ENCODE measurements at regions not wholly inside any gene's neighbourhood (a gene's known extent, or its start where the extent isn't known, plus 50 kb on each side); places are given as distances from the start of the nearest gene placed in this dataset.

- Mint-ChIP-seq H3K4me1 (no peaks in the 10 kb centered on the region), H3K27ac (no peak overlapping the region), H3K4me3 (no peak overlapping the region), H3K9me3 (ENCODE audit: insufficient read depth) (no peaks in the 10 kb centered on the region), H3K27me3 (no peaks in the 10 kb centered on the region)
- Histone ChIP-seq H3K4me1 (ENCODE audit: control insufficient read depth in 2 of 2, insufficient read depth in 2 of 2, low read length in 2 of 2) (no peaks in the 10 kb centered on the region), H3K9ac (ENCODE audit: low read length) (no peak overlapping the region), H3K27me3 (replicated peaks in 1 of 4; ENCODE audit: control extremely low read depth in 1 of 4, control insufficient read depth in 3 of 4, insufficient read depth in 4 of 4, low read length in 3 of 4) (no peaks in the 10 kb centered on the region), H3K27ac (ENCODE audit: low read length in 2 of 2) (no peak overlapping the region), H3K36me3 (replicated peaks in 1 of 2; ENCODE audit: control extremely low read depth in 1 of 2, control insufficient read depth in 1 of 2, extremely low read depth in 1 of 2, insufficient read depth in 2 of 2, low read length in 1 of 2) (no peaks in the 10 kb centered on the region), H4K20me1 (ENCODE audit: control insufficient read depth, insufficient read depth, low read length, poor library complexity, severe bottlenecking) (no peaks in the 10 kb centered on the region), H3K9me3 (ENCODE audit: control extremely low read depth in 1 of 3, control insufficient read depth in 2 of 3, insufficient read depth in 1 of 3, low read length in 2 of 3) (no peaks in the 10 kb centered on the region), H3K79me2 (ENCODE audit: control insufficient read depth, insufficient read depth, low read length) (no peaks in the 10 kb centered on the region), H3K4me3 (ENCODE audit: control extremely low read depth in 1 of 5, extremely low read depth in 1 of 5, insufficient read depth in 1 of 5, low read depth in 2 of 5, low read length in 4 of 5) (no peak overlapping the region), H3K4me2 (replicated peaks; ENCODE audit: low read depth, low read length, poor library complexity, severe bottlenecking) (no peak overlapping the region), H2AFZ (ENCODE audit: insufficient read depth, low read depth, low read length, poor library complexity, severe bottlenecking) (no peak overlapping the region)
- CTCF ChIA-PET, result no interaction called here
- TF ChIP-seq EZH2 (IDR thresholded peaks at IDR 0.05; ENCODE audit: borderline replicate concordance, insufficient read depth, low read depth, low read length, poor library complexity, severe bottlenecking) (no peak), CTCF (IDR thresholded peaks at IDR 0.05) (no peak)
- ATAC-seq (ENCODE audit: low read depth), result no peak
- POLR2A ChIA-PET, result no interaction called here
- DNase-seq, result no peak
- intact Hi-C loops (cut with micrococcal nuclease), result no loop called here
- no CpG with 5 or more reads among the region's 3 CpGs for WGBS (ENCODE audit: insufficient coverage)
These were observed 80.9 kb upstream of the GALNT5 start for GRCh38 chr2:157176602-157177001.

DNA sequence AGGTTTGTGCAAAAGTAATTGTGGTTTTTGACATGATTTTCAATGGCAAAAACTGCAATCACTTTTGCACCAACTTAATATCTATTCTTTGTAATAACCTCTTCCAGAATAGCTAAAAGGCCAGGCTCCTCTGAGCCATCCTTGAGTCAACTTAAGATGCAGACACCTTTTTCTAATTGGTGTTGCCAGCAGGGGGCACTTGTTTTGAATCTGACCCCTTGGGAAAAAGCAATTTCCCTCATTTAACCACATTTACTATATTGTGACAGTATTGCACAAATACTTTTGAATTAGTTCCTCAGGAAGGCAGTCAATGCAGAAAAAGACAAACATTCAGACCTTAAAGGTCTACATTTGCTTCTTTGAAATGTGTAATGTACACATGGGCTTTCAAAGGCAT lies 78.6 kb upstream of the GALNT5 start:
- Histone ChIP-seq H3K4me1 (ENCODE audit: control insufficient read depth in 2 of 2, insufficient read depth in 2 of 2, low read length in 2 of 2) (no peaks in the 10 kb centered on the region), H3K27me3 (replicated peaks in 1 of 4; ENCODE audit: control extremely low read depth in 1 of 4, control insufficient read depth in 3 of 4, insufficient read depth in 4 of 4, low read length in 3 of 4) (no peaks in the 10 kb centered on the region), H3K4me3 (ENCODE audit: control extremely low read depth in 1 of 5, extremely low read depth in 1 of 5, insufficient read depth in 1 of 5, low read depth in 2 of 5, low read length in 4 of 5) (no peak overlapping the region), H3K27ac (ENCODE audit: low read length in 2 of 2) (no peak overlapping the region), H2AFZ (ENCODE audit: insufficient read depth, low read depth, low read length, poor library complexity, severe bottlenecking) (no peak overlapping the region), H3K36me3 (replicated peaks in 1 of 2; ENCODE audit: control extremely low read depth in 1 of 2, control insufficient read depth in 1 of 2, extremely low read depth in 1 of 2, insufficient read depth in 2 of 2, low read length in 1 of 2) (no peaks in the 10 kb centered on the region), H3K9ac (ENCODE audit: low read length) (no peak overlapping the region), H3K4me2 (replicated peaks; ENCODE audit: low read depth, low read length, poor library complexity, severe bottlenecking) (no peak overlapping the region), H3K9me3 (ENCODE audit: control extremely low read depth in 1 of 3, control insufficient read depth in 2 of 3, insufficient read depth in 1 of 3, low read length in 2 of 3) (no peaks in the 10 kb centered on the region), H4K20me1 (ENCODE audit: control insufficient read depth, insufficient read depth, low read length, poor library complexity, severe bottlenecking) (no peaks in the 10 kb centered on the region), H3K79me2 (ENCODE audit: control insufficient read depth, insufficient read depth, low read length) (no peaks in the 10 kb centered on the region)
- Mint-ChIP-seq H3K4me1 (no peaks in the 10 kb centered on the region), H3K9me3 (ENCODE audit: insufficient read depth) (no peaks in the 10 kb centered on the region), H3K4me3 (no peak overlapping the region), H3K27ac (no peak overlapping the region), H3K27me3 (no peaks in the 10 kb centered on the region)
- intact Hi-C loops (cut with micrococcal nuclease), result no loop called here
- CTCF ChIA-PET, result no interaction called here
- ATAC-seq (ENCODE audit: low read depth), result no peak
- TF ChIP-seq EZH2 (IDR thresholded peaks at IDR 0.05; ENCODE audit: borderline replicate concordance, insufficient read depth, low read depth, low read length, poor library complexity, severe bottlenecking) (no peak), CTCF (IDR thresholded peaks at IDR 0.05) (no peak)
- POLR2A ChIA-PET, result no interaction called here
- DNase-seq, result no peak

Measured in B cell (primary cell).